Heart right ventricle (tissue), 16 donors: ENCODE measurements at regions not wholly inside any gene's neighbourhood (a gene's known extent, or its start where the extent isn't known, plus 50 kb on each side); places are given as distances from the start of the nearest gene placed in this dataset.
"Not testable (repeated sequence)": the region's sequence is repeated elsewhere in the genome, so short reads cannot be mapped to it uniquely, and the experiment has no call there.

Experiments
- ATAC-seq, 8 donors: fragments of 200-7000 bp; cut with Tn5 transposase; one replicate each; pipeline ENCODE4 v1.9.1; 2020; ENCODE audit warnings: mild to moderate bottlenecking in 8 of 8, moderate library complexity in 8 of 8, moderate number of reproducible peaks in 1 of 8
- DNase-seq, 2 donors: peaks; one replicate each; pipeline ENCODE4 v3.0.0-alpha.2; 2020
- H3K27ac ChIP-seq, 10 donors: fragments of 200-600 bp; sonication (generic) in 2 of 10; one replicate each; pipeline versions ENCODE4 v1.5.0 to v1.8.0; 2020 to 2022; ENCODE audit warnings: mild to moderate bottlenecking in 3 of 10
- H3K27me3 ChIP-seq, 7 donors: fragments of 200-600 bp; one replicate each; pipeline ENCODE4 v1.8.0; 2021 to 2022; ENCODE audit warnings: mild to moderate bottlenecking in 2 of 7
- H3K36me3 ChIP-seq, 9 donors: fragments of 200-600 bp; sonication (generic) in 1 of 9; one replicate each; pipeline versions ENCODE4 v1.5.0 to v1.8.0; 2020 to 2022; ENCODE audit warnings: mild to moderate bottlenecking in 2 of 9
- H3K4me1 ChIP-seq, 9 donors: fragments of 200-600 bp; sonication (generic) in 1 of 9; one replicate each; pipeline versions ENCODE4 v1.5.0 to v1.8.0; 2020 to 2022; ENCODE audit warnings: mild to moderate bottlenecking in 4 of 9
- H3K4me3 ChIP-seq, 10 donors: fragments of 200-600 bp; sonication (generic) in 2 of 10; one replicate each; pipeline versions ENCODE4 v1.5.0 to v1.8.0; 2020 to 2022; ENCODE audit warnings: mild to moderate bottlenecking in 7 of 10, moderate library complexity in 2 of 10
- H3K9me3 ChIP-seq, 11 donors: fragments of 200-600 bp in 10 of 11; sonication (generic) in 2 of 11; one replicate each; pipeline versions ENCODE4 v1.5.0 to v1.8.0; 2013 to 2022; ENCODE audit warnings: mild to moderate bottlenecking in 2 of 11, control low read depth in 1 of 11, moderate library complexity in 1 of 11
- WGBS, 2 donors: extraction: QIAGEN DNeasy Blood & Tissue Kit; methylation state at CpG; one replicate each; pipeline ENCODE4 v1.1.7; 2013; ENCODE audit warnings: inconsistent platforms in 1 of 2; 5-methylcytosine and 5-hydroxymethylcytosine counted together
- intact Hi-C, 10 donors: fragments of 100-400 bp; cut with DNase I; formaldehyde crosslinking; loops; one replicate each; pipeline versions ENCODE4 v1.11.1 to v1.14.2; 2022
- TF ChIP-seq, protein P1 (sequence below), 9 donors: fragments of 200-600 bp; sonication (generic) in 2 of 9; IDR thresholded peaks; one replicate each; pipeline versions ENCODE4 v1.5.0 to v1.8.0; 2021 to 2022; ENCODE audit warnings: antibody characterized with exemption in 9 of 9, mild to moderate bottlenecking in 5 of 9, moderate library complexity in 1 of 9
- donor health status: Arrhythmogenic right ventricular cardiomyopathy.
- donor health status: ischemic (EF 13 %, LVEDD 7.1; RV severe dilation, severe dysfunction).
- donor health status: healthy with polysubstance abuse.
- donor health status: DM: no; HTN: yes; CAD: no.
- donor health status: DM: no; HTN: no; CAD: no.
- donor health status: ischemic (EF 25% LVEDD 6.9; RV normal size, moderate dysfunction).
- donor health status: ischemic (EF 25% LVEDD 5.7; RV mildly dilated, moderate dysfunction).
- donor health status: healthy.
- donor health status: DM: yes; HTN: yes; CAD: no.
- donor health status: Ischemic cardiomyopathy.
- donor health status: ischemic (EF 35%, LVEDD 5.7; RV mildly dilated, moderate dysfunction).
- donor health status: nonischemic (EF 11% LVEDD 7.7; RV severe dilation, severe dysfunction).
- donor health status: DM: yes; HTN: yes; CAD: no.
- donor health status: PGD.
- donor health status: ischemic (EF 29% LVEDD 5.4; RV normal size, mild dysfunction).
- donor health status: nonischemic (EF 23%, LVEDD 6.1; RV moderate dilation, normal function).

DNA sequence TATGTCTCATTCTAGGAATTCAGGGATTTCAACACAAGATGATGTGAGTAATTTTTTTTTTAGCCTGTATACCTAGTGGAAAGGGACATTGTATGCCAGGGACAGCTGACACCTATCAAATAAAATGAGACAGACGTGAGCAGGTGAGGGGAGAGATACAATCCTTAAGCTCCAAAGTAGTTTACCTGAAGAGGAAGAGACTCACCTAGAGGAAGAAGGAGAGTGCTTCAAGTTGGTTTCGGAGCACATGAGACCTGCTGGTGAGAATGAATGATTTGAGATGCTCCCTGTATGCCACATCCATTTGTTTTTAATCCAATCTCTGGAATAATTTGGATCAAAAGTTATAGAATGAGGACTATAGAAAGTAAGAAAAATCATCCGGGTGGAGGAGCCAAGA lies 915.4 kb upstream of the FBXO33 start:
- DNase-seq: no peak
- intact Hi-C loops: no loop called here
- Histone ChIP-seq H3K4me1 (no peaks in the 10 kb centered on the region), H3K9me3 (peaks cover 0 to 8% (median 0%) of the 10 kb centered on the region in 11 donors), H3K27me3 (no peaks in the 10 kb centered on the region), H3K36me3 (no peaks in the 10 kb centered on the region), H3K4me3 (no peak overlapping the region), H3K27ac (no peak overlapping the region)
- WGBS, 2 donors: 78 to 88% methylated on average over 3 of the region's 3 CpGs
- ATAC-seq: no peak
- TF ChIP-seq, protein P1, sequence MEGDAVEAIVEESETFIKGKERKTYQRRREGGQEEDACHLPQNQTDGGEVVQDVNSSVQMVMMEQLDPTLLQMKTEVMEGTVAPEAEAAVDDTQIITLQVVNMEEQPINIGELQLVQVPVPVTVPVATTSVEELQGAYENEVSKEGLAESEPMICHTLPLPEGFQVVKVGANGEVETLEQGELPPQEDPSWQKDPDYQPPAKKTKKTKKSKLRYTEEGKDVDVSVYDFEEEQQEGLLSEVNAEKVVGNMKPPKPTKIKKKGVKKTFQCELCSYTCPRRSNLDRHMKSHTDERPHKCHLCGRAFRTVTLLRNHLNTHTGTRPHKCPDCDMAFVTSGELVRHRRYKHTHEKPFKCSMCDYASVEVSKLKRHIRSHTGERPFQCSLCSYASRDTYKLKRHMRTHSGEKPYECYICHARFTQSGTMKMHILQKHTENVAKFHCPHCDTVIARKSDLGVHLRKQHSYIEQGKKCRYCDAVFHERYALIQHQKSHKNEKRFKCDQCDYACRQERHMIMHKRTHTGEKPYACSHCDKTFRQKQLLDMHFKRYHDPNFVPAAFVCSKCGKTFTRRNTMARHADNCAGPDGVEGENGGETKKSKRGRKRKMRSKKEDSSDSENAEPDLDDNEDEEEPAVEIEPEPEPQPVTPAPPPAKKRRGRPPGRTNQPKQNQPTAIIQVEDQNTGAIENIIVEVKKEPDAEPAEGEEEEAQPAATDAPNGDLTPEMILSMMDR (IDR thresholded peaks at IDR 0.05): no peak

DNA sequence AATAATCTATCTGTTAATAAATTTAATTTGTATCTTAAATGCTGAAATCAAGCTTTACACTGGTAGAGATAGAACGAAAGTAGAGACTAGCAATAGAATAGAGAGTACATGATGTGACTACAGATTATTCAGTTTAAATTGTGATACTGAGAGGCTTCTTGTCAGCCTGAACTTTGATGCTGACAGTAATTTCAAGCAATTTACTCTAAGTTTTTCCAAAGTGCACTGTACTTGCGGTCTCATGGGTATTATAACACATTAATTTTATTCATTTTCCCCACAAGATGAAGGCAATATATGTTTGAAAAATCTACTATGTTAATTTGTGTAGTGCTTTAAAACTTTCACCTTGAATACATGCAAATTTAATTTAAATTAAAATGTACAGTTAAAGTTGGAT lies 914.0 kb upstream of the FBXO33 start:
- H3K27me3 ChIP-seq: no peaks in the 10 kb centered on the region
- no peak overlapping the region for H3K4me3 ChIP-seq
- no peaks in the 10 kb centered on the region for H3K36me3 ChIP-seq
- H3K9me3 ChIP-seq: peaks cover 0 to 8% (median 0%) of the 10 kb centered on the region in 11 donors
- H3K4me1 ChIP-seq: no peaks in the 10 kb centered on the region
- no peak for DNase-seq
- ATAC-seq: no peak
- WGBS, 2 donors: 91 to 94% methylated on average over 2 of the region's 2 CpGs
- intact Hi-C loops: no loop called here
- H3K27ac ChIP-seq: no peak overlapping the region
- TF ChIP-seq, protein P1 (IDR thresholded peaks at IDR 0.05): no peak

DNA sequence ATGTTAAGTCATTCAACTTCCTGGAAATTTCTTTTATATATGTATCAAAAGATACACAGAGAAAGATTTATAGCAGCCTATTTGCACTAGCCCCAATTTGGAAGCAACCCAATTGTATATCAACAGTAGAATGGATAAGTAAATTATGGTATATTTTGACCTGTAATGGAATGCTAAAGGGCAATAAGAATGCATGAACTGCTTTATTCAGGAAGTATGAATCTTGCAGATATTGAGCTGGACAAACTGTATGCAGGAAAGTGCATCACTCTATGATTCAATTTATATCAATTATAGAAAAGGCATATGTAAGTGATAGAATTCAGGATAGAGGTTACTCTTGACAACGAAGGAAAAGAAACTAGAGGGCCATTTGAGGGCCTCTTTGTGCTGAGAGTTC lies 913.1 kb upstream of the FBXO33 start:
- 56 to 63% methylated on average over 1 of the region's 1 CpG for WGBS, 2 donors
- H3K36me3 ChIP-seq: no peaks in the 10 kb centered on the region
- H3K27ac ChIP-seq: no peak overlapping the region
- H3K9me3 ChIP-seq: peaks cover 0 to 8% (median 0%) of the 10 kb centered on the region in 11 donors
- H3K4me3 ChIP-seq: no peak overlapping the region
- H3K4me1 ChIP-seq: no peaks in the 10 kb centered on the region
- H3K27me3 ChIP-seq: no peaks in the 10 kb centered on the region
- ATAC-seq: no peak
- TF ChIP-seq, protein P1 (IDR thresholded peaks at IDR 0.05): no peak
- intact Hi-C loops: no loop called here
- DNase-seq: no peak

DNA sequence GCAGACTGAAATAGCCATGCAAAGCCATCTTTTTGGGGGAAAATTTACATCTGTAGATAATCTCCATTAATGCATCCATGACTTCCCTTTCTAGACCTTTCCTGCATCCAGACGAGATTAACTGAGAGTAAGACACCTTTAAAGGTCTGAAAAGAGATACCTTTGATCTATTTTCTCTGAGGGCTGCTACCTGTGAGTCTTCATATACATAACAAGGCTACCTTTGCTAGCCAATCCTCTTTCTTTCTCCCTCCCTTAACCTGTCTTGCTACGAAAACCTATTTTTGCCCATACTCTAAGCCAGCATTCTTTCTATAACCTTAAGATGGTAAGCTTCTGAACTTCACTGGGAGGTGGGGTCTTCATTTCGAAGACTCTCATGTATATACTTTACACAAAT lies 908.5 kb upstream of the FBXO33 start:
- Histone ChIP-seq H3K4me3 (no peak overlapping the region), H3K4me1 (no peaks in the 10 kb centered on the region), H3K9me3 (no peaks in the 10 kb centered on the region), H3K27me3 (no peaks in the 10 kb centered on the region), H3K36me3 (no peaks in the 10 kb centered on the region), H3K27ac (no peak overlapping the region)
- WGBS, 2 donors: 76 to 80% methylated on average over 3 of the region's 3 CpGs
- TF ChIP-seq, protein P1 (IDR thresholded peaks at IDR 0.05): no peak
- intact Hi-C loops: no loop called here
- DNase-seq: no peak
- no peak for ATAC-seq

DNA sequence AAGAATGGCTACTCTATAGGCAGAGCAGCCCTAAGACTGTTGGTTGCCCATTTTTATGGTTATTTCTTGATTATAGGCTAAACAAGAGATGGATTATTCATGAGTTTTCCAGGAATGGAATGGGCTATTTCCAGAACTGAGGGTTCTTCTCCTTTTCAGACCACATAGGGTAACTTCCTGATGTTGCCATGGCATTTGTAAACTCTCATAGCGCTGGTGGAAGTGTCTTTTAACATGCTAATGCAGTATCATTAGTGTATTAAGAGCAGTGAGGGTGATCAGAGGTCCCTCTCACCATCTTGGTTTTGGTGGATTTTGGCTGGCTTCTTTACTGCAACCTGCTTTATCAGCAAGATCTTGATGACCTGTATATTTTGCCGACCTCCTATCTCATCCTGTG lies 904.6 kb upstream of the FBXO33 start:
- Histone ChIP-seq H3K36me3 (no peaks in the 10 kb centered on the region), H3K9me3 (peaks cover 0 to 21% (median 0%) of the 10 kb centered on the region in 11 donors), H3K27ac (no peak overlapping the region), H3K4me1 (no peaks in the 10 kb centered on the region), H3K4me3 (no peak overlapping the region), H3K27me3 (no peaks in the 10 kb centered on the region)
- TF ChIP-seq, protein P1 (IDR thresholded peaks at IDR 0.05): no peak
- intact Hi-C loops: no loop called here
- 36 to 51% methylated on average over 2 of the region's 2 CpGs for WGBS, 2 donors
- ATAC-seq (no peak), DNase-seq (no peak)

DNA sequence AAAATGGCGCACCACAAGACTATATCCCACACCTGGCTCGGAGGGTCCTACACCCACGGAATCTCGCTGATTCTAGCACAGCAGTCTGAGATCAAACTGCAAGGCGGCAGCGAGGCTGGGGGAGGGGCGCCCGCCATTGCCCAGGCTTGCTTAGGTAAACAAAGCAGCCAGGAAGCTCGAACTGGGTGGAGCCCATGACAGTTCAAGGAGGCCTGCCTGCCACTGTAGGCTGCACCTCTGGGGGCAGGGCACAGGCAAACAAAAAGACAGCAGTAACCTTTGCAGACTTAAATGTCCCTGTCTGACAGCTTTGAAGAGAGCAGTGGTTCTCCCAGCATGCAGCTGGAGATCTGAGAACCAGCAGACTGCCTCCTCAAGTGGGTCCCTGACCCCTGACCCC lies 894.3 kb upstream of the FBXO33 start:
- 83 to 90% methylated on average over 8 to 9 of the region's 9 CpGs for WGBS, 2 donors
- ATAC-seq, intact Hi-C loops: not testable (repeated sequence)

More for the DNA sequence above, 894.3 kb upstream of the FBXO33 start:
- not testable (repeated sequence) for H3K27ac ChIP-seq, H3K27me3 ChIP-seq, H3K4me1 ChIP-seq, H3K4me3 ChIP-seq, H3K36me3 ChIP-seq, DNase-seq
- peaks cover 0 to 21% (median 0%) of the 10 kb centered on the region in 11 donors for H3K9me3 ChIP-seq
